ENCODE measurements at regions not wholly inside any gene's neighbourhood (a gene's known extent, or its start where the extent isn't known, plus 50 kb on each side); places are given as distances from the start of the nearest gene placed in this dataset.

DNA sequence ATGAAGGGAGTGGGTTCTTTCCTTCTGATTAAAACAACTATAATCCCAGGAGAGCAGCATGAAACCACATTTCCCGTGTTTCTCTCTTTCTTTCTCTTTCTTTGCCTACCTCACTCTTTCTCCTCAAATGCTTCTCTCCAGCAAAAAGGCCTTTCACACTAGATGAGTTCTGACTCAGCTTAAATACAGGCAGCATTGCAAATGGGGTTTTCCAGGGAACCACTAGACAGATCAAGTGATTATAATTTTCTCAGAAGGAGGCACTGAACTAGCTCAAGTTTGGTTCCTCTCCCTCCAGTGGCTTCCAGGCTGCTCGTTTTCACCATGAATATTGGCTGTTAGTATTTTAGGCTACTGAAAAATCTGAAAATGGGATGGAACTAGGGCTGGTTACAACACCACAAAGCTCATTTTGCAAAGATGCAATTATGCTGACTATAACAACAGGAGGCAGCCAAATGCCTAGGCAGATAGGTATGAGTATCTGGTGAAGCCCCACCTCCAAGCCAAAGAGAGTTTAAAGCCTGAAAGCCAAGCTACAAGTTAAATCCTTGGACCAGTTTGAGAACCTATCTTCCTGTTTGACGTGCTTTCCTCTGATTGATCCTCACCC lies 260.0 kb downstream of the MMUT start:
- no peak for TF ChIP-seq CEBPB (IDR thresholded peaks at IDR 0.05)
- TF ChIP-seq EP300 (IDR thresholded peaks at IDR 0.05; ENCODE audit: borderline replicate concordance): no peak
- TF ChIP-seq NFIC (IDR thresholded peaks at IDR 0.05): no peak
- TF ChIP-seq TEAD4 (IDR thresholded peaks at IDR 0.05): no peak
- TF ChIP-seq EGR1 (IDR thresholded peaks at IDR 0.05): no peak
- no peak for TF ChIP-seq TAF1 (IDR thresholded peaks at IDR 0.05; ENCODE audit: low read depth)
- no peak for TF ChIP-seq FOXM1 (IDR thresholded peaks at IDR 0.05; ENCODE audit: borderline replicate concordance, low read depth)

DNA sequence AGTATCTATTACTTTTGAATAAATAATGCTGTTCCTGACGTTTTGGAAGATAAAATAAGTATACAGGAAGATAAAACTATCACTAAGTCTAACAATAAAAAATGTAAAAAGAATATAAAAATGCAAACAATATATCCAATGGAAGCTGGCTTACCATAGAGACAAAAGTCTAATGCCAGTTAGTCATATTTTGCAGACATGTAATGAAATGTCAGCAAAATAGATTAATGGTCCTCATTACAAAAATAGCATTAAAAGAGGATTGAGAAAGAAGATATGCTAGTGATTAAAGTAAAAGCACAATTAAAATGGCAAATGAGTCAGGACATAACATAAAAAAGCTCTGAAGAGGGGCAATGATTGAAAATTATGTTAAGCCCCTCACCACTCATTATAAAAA lies 265.0 kb downstream of the MMUT start:
- TF ChIP-seq ZBTB7A (IDR thresholded peaks at IDR 0.05; ENCODE audit: low read depth): no peak
- no peak for TF ChIP-seq CEBPB (IDR thresholded peaks at IDR 0.05)
- TF ChIP-seq EP300 (IDR thresholded peaks at IDR 0.05; ENCODE audit: borderline replicate concordance): no peak
- no peak for TF ChIP-seq TAF1 (IDR thresholded peaks at IDR 0.05; ENCODE audit: low read depth)
- TF ChIP-seq NFIC (IDR thresholded peaks at IDR 0.05): no peak
- no peak for TF ChIP-seq FOXM1 (IDR thresholded peaks at IDR 0.05; ENCODE audit: borderline replicate concordance, low read depth)
- no peak for TF ChIP-seq RAD21 (IDR thresholded peaks at IDR 0.05; ENCODE audit: low read depth)
- no peak for TF ChIP-seq CREB1 (IDR thresholded peaks at IDR 0.05; ENCODE audit: low read depth)
- TF ChIP-seq, protein P1, sequence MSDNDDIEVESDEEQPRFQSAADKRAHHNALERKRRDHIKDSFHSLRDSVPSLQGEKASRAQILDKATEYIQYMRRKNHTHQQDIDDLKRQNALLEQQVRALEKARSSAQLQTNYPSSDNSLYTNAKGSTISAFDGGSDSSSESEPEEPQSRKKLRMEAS (IDR thresholded peaks at IDR 0.05): no peak
- TF ChIP-seq, protein P2, sequence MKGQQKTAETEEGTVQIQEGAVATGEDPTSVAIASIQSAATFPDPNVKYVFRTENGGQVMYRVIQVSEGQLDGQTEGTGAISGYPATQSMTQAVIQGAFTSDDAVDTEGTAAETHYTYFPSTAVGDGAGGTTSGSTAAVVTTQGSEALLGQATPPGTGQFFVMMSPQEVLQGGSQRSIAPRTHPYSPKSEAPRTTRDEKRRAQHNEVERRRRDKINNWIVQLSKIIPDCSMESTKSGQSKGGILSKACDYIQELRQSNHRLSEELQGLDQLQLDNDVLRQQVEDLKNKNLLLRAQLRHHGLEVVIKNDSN (IDR thresholded peaks at IDR 0.05): no peak
- no peak for TF ChIP-seq TEAD4 (IDR thresholded peaks at IDR 0.05)
- TF ChIP-seq YY1 (IDR thresholded peaks at IDR 0.05; ENCODE audit: low read depth): no peak
- no peak for TF ChIP-seq EGR1 (IDR thresholded peaks at IDR 0.05)
- TF ChIP-seq, protein P3, sequence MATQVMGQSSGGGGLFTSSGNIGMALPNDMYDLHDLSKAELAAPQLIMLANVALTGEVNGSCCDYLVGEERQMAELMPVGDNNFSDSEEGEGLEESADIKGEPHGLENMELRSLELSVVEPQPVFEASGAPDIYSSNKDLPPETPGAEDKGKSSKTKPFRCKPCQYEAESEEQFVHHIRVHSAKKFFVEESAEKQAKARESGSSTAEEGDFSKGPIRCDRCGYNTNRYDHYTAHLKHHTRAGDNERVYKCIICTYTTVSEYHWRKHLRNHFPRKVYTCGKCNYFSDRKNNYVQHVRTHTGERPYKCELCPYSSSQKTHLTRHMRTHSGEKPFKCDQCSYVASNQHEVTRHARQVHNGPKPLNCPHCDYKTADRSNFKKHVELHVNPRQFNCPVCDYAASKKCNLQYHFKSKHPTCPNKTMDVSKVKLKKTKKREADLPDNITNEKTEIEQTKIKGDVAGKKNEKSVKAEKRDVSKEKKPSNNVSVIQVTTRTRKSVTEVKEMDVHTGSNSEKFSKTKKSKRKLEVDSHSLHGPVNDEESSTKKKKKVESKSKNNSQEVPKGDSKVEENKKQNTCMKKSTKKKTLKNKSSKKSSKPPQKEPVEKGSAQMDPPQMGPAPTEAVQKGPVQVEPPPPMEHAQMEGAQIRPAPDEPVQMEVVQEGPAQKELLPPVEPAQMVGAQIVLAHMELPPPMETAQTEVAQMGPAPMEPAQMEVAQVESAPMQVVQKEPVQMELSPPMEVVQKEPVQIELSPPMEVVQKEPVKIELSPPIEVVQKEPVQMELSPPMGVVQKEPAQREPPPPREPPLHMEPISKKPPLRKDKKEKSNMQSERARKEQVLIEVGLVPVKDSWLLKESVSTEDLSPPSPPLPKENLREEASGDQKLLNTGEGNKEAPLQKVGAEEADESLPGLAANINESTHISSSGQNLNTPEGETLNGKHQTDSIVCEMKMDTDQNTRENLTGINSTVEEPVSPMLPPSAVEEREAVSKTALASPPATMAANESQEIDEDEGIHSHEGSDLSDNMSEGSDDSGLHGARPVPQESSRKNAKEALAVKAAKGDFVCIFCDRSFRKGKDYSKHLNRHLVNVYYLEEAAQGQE (IDR thresholded peaks at IDR 0.05; ENCODE audit: low read depth): no peak
- no peak for TF ChIP-seq TCF12 (IDR thresholded peaks at IDR 0.05; ENCODE audit: low read depth)

DNA sequence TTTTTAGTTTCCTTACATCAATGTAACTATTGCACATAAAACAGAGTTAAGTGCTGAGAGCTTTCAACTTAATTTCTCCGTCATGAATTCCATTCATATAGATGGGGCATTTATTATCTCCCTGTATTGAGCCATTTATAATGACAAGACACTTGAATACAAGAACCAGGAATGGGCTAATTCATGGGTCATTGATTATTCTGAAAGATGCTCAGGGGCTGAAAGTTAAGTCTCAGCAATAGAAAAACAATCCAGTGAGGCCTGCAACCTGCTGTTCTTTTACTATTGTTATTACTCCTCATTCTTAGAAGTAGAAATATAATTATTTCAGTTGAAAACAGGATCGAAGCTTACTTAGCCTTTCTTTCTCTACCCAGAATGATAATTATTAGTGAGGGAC lies 307.7 kb downstream of the MMUT start:
- TF ChIP-seq, protein P3 (IDR thresholded peaks at IDR 0.05; ENCODE audit: low read depth): no peak
- TF ChIP-seq EGR1 (IDR thresholded peaks at IDR 0.05) (no peak), CREB1 (IDR thresholded peaks at IDR 0.05; ENCODE audit: low read depth) (no peak), RAD21 (IDR thresholded peaks at IDR 0.05; ENCODE audit: low read depth) (no peak), NFIC (IDR thresholded peaks at IDR 0.05) (no peak), CEBPB (IDR thresholded peaks at IDR 0.05) (no peak), TAF1 (IDR thresholded peaks at IDR 0.05; ENCODE audit: low read depth) (no peak), FOXM1 (IDR thresholded peaks at IDR 0.05; ENCODE audit: borderline replicate concordance, low read depth) (no peak), ZBTB7A (IDR thresholded peaks at IDR 0.05; ENCODE audit: low read depth) (no peak), TCF12 (IDR thresholded peaks at IDR 0.05; ENCODE audit: low read depth) (no peak), EP300 (IDR thresholded peaks at IDR 0.05; ENCODE audit: borderline replicate concordance) (no peak), TEAD4 (IDR thresholded peaks at IDR 0.05) (no peak), YY1 (IDR thresholded peaks at IDR 0.05; ENCODE audit: low read depth) (no peak)
- TF ChIP-seq, protein P1 (IDR thresholded peaks at IDR 0.05): no peak
- TF ChIP-seq, protein P2 (IDR thresholded peaks at IDR 0.05): no peak

DNA sequence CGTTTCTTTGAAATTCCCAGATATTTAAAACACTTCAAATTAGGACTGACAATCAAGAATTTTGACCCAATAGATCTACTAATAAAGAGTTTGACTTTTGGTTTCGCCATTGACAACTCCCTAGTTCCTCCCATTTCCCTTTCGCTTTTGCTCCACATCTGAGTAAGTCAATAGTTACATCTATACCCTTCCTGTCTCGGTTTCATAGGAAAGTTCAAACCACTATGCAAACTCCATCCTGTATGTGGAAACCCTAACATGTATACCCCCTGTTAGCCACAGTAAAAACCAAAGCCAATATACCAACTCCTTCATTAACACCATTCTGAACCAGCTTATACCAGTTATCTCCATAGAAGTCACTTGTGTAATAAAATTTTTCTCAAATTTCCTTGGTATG lies 311.1 kb downstream of the MMUT start:
- TF ChIP-seq TAF1 (IDR thresholded peaks at IDR 0.05; ENCODE audit: low read depth) (no peak), CEBPB (IDR thresholded peaks at IDR 0.05) (no peak), ZBTB7A (IDR thresholded peaks at IDR 0.05; ENCODE audit: low read depth) (no peak), TEAD4 (IDR thresholded peaks at IDR 0.05) (no peak), FOXM1 (IDR thresholded peaks at IDR 0.05; ENCODE audit: borderline replicate concordance, low read depth) (no peak), CREB1 (IDR thresholded peaks at IDR 0.05; ENCODE audit: low read depth) (no peak), RAD21 (IDR thresholded peaks at IDR 0.05; ENCODE audit: low read depth) (no peak), TCF12 (IDR thresholded peaks at IDR 0.05; ENCODE audit: low read depth) (no peak), YY1 (IDR thresholded peaks at IDR 0.05; ENCODE audit: low read depth) (no peak), EP300 (IDR thresholded peaks at IDR 0.05; ENCODE audit: borderline replicate concordance) (no peak), EGR1 (IDR thresholded peaks at IDR 0.05) (no peak), NFIC (IDR thresholded peaks at IDR 0.05) (no peak)
- TF ChIP-seq, protein P2 (IDR thresholded peaks at IDR 0.05): no peak
- TF ChIP-seq, protein P3 (IDR thresholded peaks at IDR 0.05; ENCODE audit: low read depth): no peak
- TF ChIP-seq, protein P1 (IDR thresholded peaks at IDR 0.05): no peak

Data from Ishikawa (cell line).